GM23338 (cell line): ENCODE measurements at regions not wholly inside any gene's neighbourhood (a gene's known extent, or its start where the extent isn't known, plus 50 kb on each side); places are given as distances from the start of the nearest gene placed in this dataset.

ENCODE experiments used
- ATAC-seq: fragments of 200-7000 bp; cut with Tn5 transposase; 3 replicates; pipeline ENCODE4 v1.9.1; 2020
- DNase-seq: peaks from one replicate; pipeline ENCODE4 v3.0.0-alpha.2; 2015; ENCODE audit warnings: low spot score
- H2AFZ ChIP-seq: fragments of 200-600 bp; sonication (generic); 2 replicates; pipeline ENCODE4 v1.8.0; 2016; ENCODE audit warnings: antibody characterized with exemption, mild to moderate bottlenecking, moderate library complexity
- H3F3A ChIP-seq: fragments of 200-600 bp; sonication (generic); replicated peaks from 2 replicates; pipeline ENCODE4 v1.8.0; 2017; ENCODE audit warnings: antibody characterized with exemption, mixed run types, low read depth
- H3K27ac ChIP-seq: fragments of 200-600 bp; sonication (generic); 2 replicates; pipeline ENCODE4 v1.6.1; 2016; ENCODE audit warnings: low read depth
- H3K27me3 ChIP-seq: fragments of 200-600 bp; sonication (generic); 2 replicates; pipeline ENCODE4 v1.8.0; 2016; ENCODE audit warnings: mild to moderate bottlenecking, mixed run types, moderate library complexity; ENCODE audit not compliant: insufficient read depth
- H3K36me3 ChIP-seq: fragments of 200-600 bp; sonication (generic); 2 replicates; pipeline ENCODE4 v1.8.0; 2016; ENCODE audit warnings: mild to moderate bottlenecking; ENCODE audit not compliant: insufficient read depth
- H3K4me1 ChIP-seq: fragments of 200-600 bp; sonication (generic); 2 replicates; pipeline ENCODE4 v1.8.0; 2016; ENCODE audit warnings: mild to moderate bottlenecking, moderate library complexity; ENCODE audit not compliant: insufficient read depth
- H3K4me2 ChIP-seq: fragments of 200-600 bp; sonication (generic); 2 replicates; pipeline ENCODE4 v1.7.1; 2017; ENCODE audit warnings: mixed run types
- H3K4me3 ChIP-seq: fragments of 200-600 bp; sonication (generic); 2 replicates; pipeline ENCODE4 v1.6.1; 2016; ENCODE audit warnings: mixed run types
- H3K79me2 ChIP-seq: fragments of 200-600 bp; sonication (generic); replicated peaks from 2 replicates; pipeline ENCODE4 v1.8.0; 2017; ENCODE audit warnings: mild to moderate bottlenecking; ENCODE audit not compliant: insufficient read depth
- H3K9me2 ChIP-seq: fragments of 200-600 bp; sonication (generic); 2 replicates; pipeline ENCODE4 v1.8.0; 2017; ENCODE audit not compliant: insufficient read depth
- H4K20me1 ChIP-seq: fragments of 200-600 bp; sonication (generic); replicated peaks from 2 replicates; pipeline ENCODE4 v1.8.0; 2017; ENCODE audit warnings: mild to moderate bottlenecking; ENCODE audit not compliant: insufficient read depth
- H3K27ac Mint-ChIP-seq: 2 replicates; pipeline ENCODE4 v1.8.0; 2020; ENCODE audit warnings: inconsistent platforms, mild to moderate bottlenecking, moderate library complexity, mixed read lengths
- H3K27me3 Mint-ChIP-seq: 3 replicates; pipeline ENCODE4 v1.8.0; 2022; ENCODE audit warnings: low read depth, mild to moderate bottlenecking, moderate library complexity, mixed read lengths, inconsistent platforms; ENCODE audit not compliant: insufficient read depth, poor library complexity
- H3K36me3 Mint-ChIP-seq: 3 replicates; pipeline ENCODE4 v1.8.0; 2021; ENCODE audit warnings: low read depth, mild to moderate bottlenecking, inconsistent platforms, moderate library complexity, mixed read lengths
- H3K4me1 Mint-ChIP-seq: 3 replicates; pipeline ENCODE4 v1.8.0; 2020; ENCODE audit warnings: mild to moderate bottlenecking, inconsistent platforms, mixed read lengths
- H3K4me3 Mint-ChIP-seq: 3 replicates; pipeline ENCODE4 v1.8.0; 2021; ENCODE audit warnings: moderate library complexity, mild to moderate bottlenecking, inconsistent platforms, mixed read lengths
- H3K9me3 Mint-ChIP-seq: 3 replicates; pipeline ENCODE4 v1.8.0; 2020; ENCODE audit warnings: moderate library complexity, mild to moderate bottlenecking, inconsistent platforms, mixed read lengths
- CREB1 ChIP-seq: fragments of 250-450 bp; sonication (Bioruptor Pico); IDR thresholded peaks from 2 replicates; pipeline ENCODE4 v1.5.0; 2020; ENCODE audit warnings: low read depth, mild to moderate bottlenecking, moderate library complexity
- ETS1 ChIP-seq: IDR thresholded peaks from 2 replicates; pipeline ENCODE4 v1.6.1; 2016; ENCODE audit warnings: antibody characterized with exemption
- EZH2 ChIP-seq: fragments of 200-600 bp; sonication (generic); IDR thresholded peaks from one replicate; pipeline ENCODE4 v1.8.0; 2017; ENCODE audit warnings: antibody characterized with exemption, mild to moderate bottlenecking, low read depth; ENCODE audit not compliant: unreplicated experiment
- JUNB ChIP-seq: IDR thresholded peaks from one replicate; pipeline ENCODE4 v1.6.1; 2016; ENCODE audit warnings: antibody characterized with exemption; ENCODE audit not compliant: unreplicated experiment
- NANOG ChIP-seq: IDR thresholded peaks from 2 replicates; pipeline ENCODE4 v1.6.1; 2016; ENCODE audit warnings: antibody characterized with exemption, borderline replicate concordance
- REST ChIP-seq: IDR thresholded peaks from one replicate; pipeline ENCODE4 v1.6.1; 2018; ENCODE audit warnings: antibody characterized with exemption; ENCODE audit not compliant: unreplicated experiment
- STAT1 ChIP-seq: IDR thresholded peaks from one replicate; pipeline ENCODE4 v1.6.1; 2016; ENCODE audit warnings: antibody characterized with exemption; ENCODE audit not compliant: unreplicated experiment
- ZNF114 ChIP-seq: fragments of 250-450 bp; sonication (Bioruptor Pico); IDR thresholded peaks from 2 replicates; pipeline ENCODE4 v1.5.0; 2020; ENCODE audit warnings: mild to moderate bottlenecking, moderate library complexity

GRCh38 chr1:186736971-186737685 lies 56.9 kb upstream of the PTGS2 start:
- no peaks in the 10 kb centered on the region for H3F3A ChIP-seq
- Mint-ChIP-seq H3K4me1 (no peaks in the 10 kb centered on the region), H3K27me3 (no peaks in the 10 kb centered on the region), H3K27ac (no peak overlapping the region), H3K36me3 (no peaks in the 10 kb centered on the region), H3K9me3 (no peaks in the 10 kb centered on the region), H3K4me3 (no peak overlapping the region)
- H3K36me3 ChIP-seq: no peaks in the 10 kb centered on the region
- ATAC-seq: no peak
- no peak overlapping the region for H3K4me2 ChIP-seq
- no peak for DNase-seq
- no peak overlapping the region for H3K4me3 ChIP-seq
- no peak overlapping the region for H2AFZ ChIP-seq
- H3K4me1 ChIP-seq: 0 out of 2 replicates have a peak, but pooled peaks cover 2% of the 10 kb centered on the region
- H3K9me2 ChIP-seq: no peaks in the 10 kb centered on the region
- TF ChIP-seq JUNB (no peak), ZNF114 (CRISPR knock-in tag) (no peak), REST (no peak), EZH2 (no peak), ETS1 (no peak), NANOG (no peak)
- H3K27me3 ChIP-seq: no peaks in the 10 kb centered on the region
- no peaks in the 10 kb centered on the region for H3K79me2 ChIP-seq
- H4K20me1 ChIP-seq: no peaks in the 10 kb centered on the region
- no peak overlapping the region for H3K27ac ChIP-seq

- no peaks in the 10 kb centered on the region for H3K79me2 ChIP-seq
- TF ChIP-seq STAT1 (no peak), NANOG (no peak), ZNF114 (CRISPR knock-in tag) (no peak), CREB1 (CRISPR knock-in tag) (no peak)
- Mint-ChIP-seq H3K4me3 (no peak overlapping the region), H3K27ac (no peak overlapping the region), H3K36me3 (no peaks in the 10 kb centered on the region), H3K27me3 (no peaks in the 10 kb centered on the region), H3K9me3 (no peaks in the 10 kb centered on the region), H3K4me1 (no peaks in the 10 kb centered on the region)
- no peaks in the 10 kb centered on the region for H3K9me2 ChIP-seq
- H3K36me3 ChIP-seq: no peaks in the 10 kb centered on the region
- no peaks in the 10 kb centered on the region for H3F3A ChIP-seq
- no peaks in the 10 kb centered on the region for H4K20me1 ChIP-seq
- no peak overlapping the region for H3K4me2 ChIP-seq
- 0 out of 2 replicates have a peak, but pooled peaks cover 2% of the 10 kb centered on the region for H3K4me1 ChIP-seq
- DNase-seq (no peak), ATAC-seq (no peak)
- no peak overlapping the region for H2AFZ ChIP-seq
- no peak overlapping the region for H3K4me3 ChIP-seq
- H3K27me3 ChIP-seq: no peaks in the 10 kb centered on the region
- no peak overlapping the region for H3K27ac ChIP-seq
Observed at GRCh38 chr1:186735463-186735862, 55.2 kb upstream of the PTGS2 start.
